ENCODE measurements at regions not wholly inside any gene's neighbourhood (a gene's known extent, or its start where the extent isn't known, plus 50 kb on each side); places are given as distances from the start of the nearest gene placed in this dataset.

DNA sequence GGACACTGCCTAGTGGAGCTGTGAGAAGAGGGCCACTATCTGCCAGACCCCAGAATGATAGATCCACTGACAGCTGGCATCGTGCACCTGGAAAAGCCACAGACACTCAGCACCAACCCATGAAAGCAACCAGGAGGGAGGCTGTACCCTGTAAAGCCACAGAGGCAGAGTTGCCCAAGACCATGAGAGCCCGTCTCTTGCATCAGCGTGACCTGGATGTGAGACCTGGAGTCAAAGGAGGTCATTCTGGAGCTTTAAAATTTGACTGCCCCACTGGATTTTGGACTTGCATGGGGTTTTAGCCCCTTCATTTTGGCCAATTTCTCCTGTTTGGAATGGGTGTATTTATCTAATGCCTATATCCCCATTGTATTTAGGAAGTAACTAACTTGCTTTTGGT, 83.5 kb upstream of the P3H2 start:
- Histone ChIP-seq H3K27me3 (ENCODE audit: control insufficient read depth in 3 of 3, insufficient read depth in 3 of 3, low read length in 2 of 3) (no peaks in the 10 kb centered on the region), H3K36me3 (ENCODE audit: control insufficient read depth in 4 of 4, insufficient read depth in 4 of 4, low read length in 4 of 4) (no peaks in the 10 kb centered on the region), H3K4me3 (no peak overlapping the region), H3K27ac (ENCODE audit: low read depth in 1 of 2, low read length in 1 of 2) (no peak overlapping the region), H3K4me1 (ENCODE audit: control insufficient read depth in 5 of 5, insufficient read depth in 5 of 5, low read length in 5 of 5) (no peaks in the 10 kb centered on the region), H3K9me3 (ENCODE audit: control insufficient read depth in 4 of 4, insufficient read depth in 3 of 4, low read length in 3 of 4) (no peaks in the 10 kb centered on the region), H3K9ac (ENCODE audit: insufficient read depth in 1 of 2, low read length in 2 of 2) (no peak overlapping the region)
- TF ChIP-seq, protein P1, sequence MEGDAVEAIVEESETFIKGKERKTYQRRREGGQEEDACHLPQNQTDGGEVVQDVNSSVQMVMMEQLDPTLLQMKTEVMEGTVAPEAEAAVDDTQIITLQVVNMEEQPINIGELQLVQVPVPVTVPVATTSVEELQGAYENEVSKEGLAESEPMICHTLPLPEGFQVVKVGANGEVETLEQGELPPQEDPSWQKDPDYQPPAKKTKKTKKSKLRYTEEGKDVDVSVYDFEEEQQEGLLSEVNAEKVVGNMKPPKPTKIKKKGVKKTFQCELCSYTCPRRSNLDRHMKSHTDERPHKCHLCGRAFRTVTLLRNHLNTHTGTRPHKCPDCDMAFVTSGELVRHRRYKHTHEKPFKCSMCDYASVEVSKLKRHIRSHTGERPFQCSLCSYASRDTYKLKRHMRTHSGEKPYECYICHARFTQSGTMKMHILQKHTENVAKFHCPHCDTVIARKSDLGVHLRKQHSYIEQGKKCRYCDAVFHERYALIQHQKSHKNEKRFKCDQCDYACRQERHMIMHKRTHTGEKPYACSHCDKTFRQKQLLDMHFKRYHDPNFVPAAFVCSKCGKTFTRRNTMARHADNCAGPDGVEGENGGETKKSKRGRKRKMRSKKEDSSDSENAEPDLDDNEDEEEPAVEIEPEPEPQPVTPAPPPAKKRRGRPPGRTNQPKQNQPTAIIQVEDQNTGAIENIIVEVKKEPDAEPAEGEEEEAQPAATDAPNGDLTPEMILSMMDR (IDR thresholded peaks at IDR 0.05; ENCODE audit: control extremely low read depth, extremely low read depth): no peak
- 88 to 90% methylated on average over 3 of the region's 3 CpGs for WGBS, 2 donors
- DNase-seq: no peak
- ATAC-seq (ENCODE audit: insufficient read depth, low FRiP score): no peak

- H3K4me3 ChIP-seq: no peak overlapping the region
- no peaks in the 10 kb centered on the region for H3K9me3 ChIP-seq (ENCODE audit: control insufficient read depth in 4 of 4, insufficient read depth in 3 of 4, low read length in 3 of 4)
- H3K27ac ChIP-seq (ENCODE audit: low read depth in 1 of 2, low read length in 1 of 2): no peak overlapping the region
- H3K36me3 ChIP-seq (ENCODE audit: control insufficient read depth in 4 of 4, insufficient read depth in 4 of 4, low read length in 4 of 4): no peaks in the 10 kb centered on the region
- H3K27me3 ChIP-seq (ENCODE audit: control insufficient read depth in 3 of 3, insufficient read depth in 3 of 3, low read length in 2 of 3): no peaks in the 10 kb centered on the region
- ATAC-seq (ENCODE audit: insufficient read depth, low FRiP score): no peak
- 91 to 95% methylated on average over 3 of the region's 3 CpGs for whole genome bisulfite sequencing, 2 donors
- H3K9ac ChIP-seq (ENCODE audit: insufficient read depth in 1 of 2, low read length in 2 of 2): no peak overlapping the region
- no peak for DNase-seq
- H3K4me1 ChIP-seq (ENCODE audit: control insufficient read depth in 5 of 5, insufficient read depth in 5 of 5, low read length in 5 of 5): no peaks in the 10 kb centered on the region
- TF ChIP-seq, protein P1 (IDR thresholded peaks at IDR 0.05; ENCODE audit: control extremely low read depth, extremely low read depth): no peak
These were observed 76.7 kb upstream of the P3H2 start for GRCh38 chr3:190197346-190197763.

GRCh38 chr3:190194506-190194905, 73.8 kb upstream of the P3H2 start:
- H3K4me3 ChIP-seq: no peak overlapping the region
- H3K9ac ChIP-seq (ENCODE audit: insufficient read depth in 1 of 2, low read length in 2 of 2): no peak overlapping the region
- TF ChIP-seq, protein P1 (IDR thresholded peaks at IDR 0.05; ENCODE audit: control extremely low read depth, extremely low read depth): no peak
- no peaks in the 10 kb centered on the region for H3K4me1 ChIP-seq (ENCODE audit: control insufficient read depth in 5 of 5, insufficient read depth in 5 of 5, low read length in 5 of 5)
- no peak overlapping the region for H3K27ac ChIP-seq (ENCODE audit: low read depth in 1 of 2, low read length in 1 of 2)
- no peaks in the 10 kb centered on the region for H3K36me3 ChIP-seq (ENCODE audit: control insufficient read depth in 4 of 4, insufficient read depth in 4 of 4, low read length in 4 of 4)
- ATAC-seq (ENCODE audit: insufficient read depth, low FRiP score) (no peak), DNase-seq (no peak)
- H3K27me3 ChIP-seq (ENCODE audit: control insufficient read depth in 3 of 3, insufficient read depth in 3 of 3, low read length in 2 of 3): no peaks in the 10 kb centered on the region
- WGBS, 2 donors: 80 to 81% methylated on average over 3 of the region's 3 CpGs
- no peaks in the 10 kb centered on the region for H3K9me3 ChIP-seq (ENCODE audit: control insufficient read depth in 4 of 4, insufficient read depth in 3 of 4, low read length in 3 of 4)

GRCh38 chr3:190193210-190193609, 72.5 kb upstream of the P3H2 start:
- 67 to 77% methylated on average over 4 of the region's 4 CpGs for WGBS, 2 donors
- no peak for ATAC-seq (ENCODE audit: insufficient read depth, low FRiP score)
- DNase-seq: no peak

More at GRCh38 chr3:190193210-190193609, 72.5 kb upstream of the P3H2 start:
- H3K9me3 ChIP-seq (ENCODE audit: control insufficient read depth in 4 of 4, insufficient read depth in 3 of 4, low read length in 3 of 4): no peaks in the 10 kb centered on the region
- no peaks in the 10 kb centered on the region for H3K36me3 ChIP-seq (ENCODE audit: control insufficient read depth in 4 of 4, insufficient read depth in 4 of 4, low read length in 4 of 4)
- H3K4me1 ChIP-seq (ENCODE audit: control insufficient read depth in 5 of 5, insufficient read depth in 5 of 5, low read length in 5 of 5): no peaks in the 10 kb centered on the region
- no peak overlapping the region for H3K27ac ChIP-seq (ENCODE audit: low read depth in 1 of 2, low read length in 1 of 2)
- H3K27me3 ChIP-seq (ENCODE audit: control insufficient read depth in 3 of 3, insufficient read depth in 3 of 3, low read length in 2 of 3): no peaks in the 10 kb centered on the region
- H3K9ac ChIP-seq (ENCODE audit: insufficient read depth in 1 of 2, low read length in 2 of 2): no peak overlapping the region
- H3K4me3 ChIP-seq: no peak overlapping the region
- TF ChIP-seq, protein P1 (IDR thresholded peaks at IDR 0.05; ENCODE audit: control extremely low read depth, extremely low read depth): no peak
